Right ventricle myocardium superior (tissue), 1 donor: ENCODE measurements at regions not wholly inside any gene's neighbourhood (a gene's known extent, or its start where the extent isn't known, plus 50 kb on each side); places are given as distances from the start of the nearest gene placed in this dataset.
A peak's percentile ranks its signal among the peaks of the same experiment; 100 is the strongest.
"Not testable (repeated sequence)": the region's sequence is repeated elsewhere in the genome, so short reads cannot be mapped to it uniquely, and the experiment has no call there.

Source experiments
- ATAC-seq: fragments of 200-7000 bp; cut with Tn5 transposase; one replicate; pipeline ENCODE4 v1.9.1; 2020; ENCODE audit warnings: mild to moderate bottlenecking; ENCODE audit not compliant: poor library complexity
- DNase-seq: peaks from one replicate; pipeline ENCODE4 v3.0.0-alpha.2; 2020
- intact Hi-C: fragments of 100-400 bp; cut with DNase I; formaldehyde crosslinking; loops from one replicate; pipeline ENCODE4 v1.11.2; 2022
- donor health status: DM: no; HTN: yes; CAD: no; lungs with severe emphysema.

GRCh38 chr6:27854421-27854820 lies 57.8 kb downstream of the OR2B2 start:
- intact Hi-C loops, result no loop called here
- DNase-seq (no peak), ATAC-seq (no peak)

- intact Hi-C loops, result no loop called here
- DNase-seq (no peak), ATAC-seq (no peak)
These were observed 60.8 kb downstream of the OR2B2 start for GRCh38 chr6:27851440-27851839.

- DNase-seq, intact Hi-C loops, ATAC-seq: not testable (repeated sequence)
These were observed 63.2 kb downstream of the OR2B2 start for GRCh38 chr6:27849001-27849400.

- no peak for ATAC-seq
- DNase-seq, result no peak
- intact Hi-C loops, result no loop called here
These were observed 64.5 kb downstream of the OR2B2 start for GRCh38 chr6:27847706-27848105.

GRCh38 chr6:27840572-27840971 lies 71.6 kb downstream of the OR2B2 start:
- ATAC-seq (no peak), DNase-seq (no peak)
- intact Hi-C loops, result no loop called here

GRCh38 chr6:27839626-27840475 lies 72.3 kb downstream of the OR2B2 start:
- no peak for DNase-seq
- intact Hi-C loops, result no loop called here
- ATAC-seq, result no peak

- ATAC-seq, result peak; percentile 58
- DNase-seq, result no peak
- intact Hi-C loops, result no loop called here
These were observed 73.1 kb downstream of the OR2B2 start for GRCh38 chr6:27838945-27839625.

- intact Hi-C loops, result no loop called here
- DNase-seq, result peak; percentile 78
- peak; percentile 96 for ATAC-seq
These were observed 73.9 kb downstream of the OR2B2 start for GRCh38 chr6:27838058-27838944.

GRCh38 chr6:27837625-27838057 lies 74.6 kb downstream of the OR2B2 start:
- peak; percentile 54 for ATAC-seq
- DNase-seq, result no peak
- intact Hi-C loops, result no loop called here

- peak; percentile 58 for ATAC-seq
- intact Hi-C loops, result no loop called here
- peak; percentile 46 for DNase-seq
These were observed 75.2 kb downstream of the OR2B2 start for GRCh38 chr6:27836783-27837624.

- no peak for DNase-seq
- ATAC-seq, result no peak
- intact Hi-C loops, result no loop called here
These were observed 75.9 kb downstream of the OR2B2 start for GRCh38 chr6:27836141-27836782.

- ATAC-seq, result no peak
- intact Hi-C loops, result no loop called here
- no peak for DNase-seq
These were observed 77.2 kb downstream of the OR2B2 start for GRCh38 chr6:27834879-27835549.

GRCh38 chr6:27834384-27834783 lies 77.8 kb downstream of the OR2B2 start:
- intact Hi-C loops, result no loop called here
- no peak for ATAC-seq
- no peak for DNase-seq

GRCh38 chr6:27831434-27832081 lies 80.6 kb downstream of the OR2B2 start:
- intact Hi-C loops, result not testable (repeated sequence)
- peak; percentile 77 for DNase-seq
- ATAC-seq, result peak; percentile 94

- DNase-seq, intact Hi-C loops: not testable (repeated sequence)
- peak; percentile 83 for ATAC-seq
These were observed 81.4 kb downstream of the OR2B2 start for GRCh38 chr6:27830600-27831433.

- ATAC-seq, result no peak
- intact Hi-C loops, result no loop called here
- DNase-seq, result no peak
These were observed 82.0 kb downstream of the OR2B2 start for GRCh38 chr6:27830212-27830599.
